ENCODE measurements at regions not wholly inside any gene's neighbourhood (a gene's known extent, or its start where the extent isn't known, plus 50 kb on each side); places are given as distances from the start of the nearest gene placed in this dataset.
A peak's percentile ranks its signal among the peaks of the same experiment; 100 is the strongest.
"Not testable (repeated sequence)": the region's sequence is repeated elsewhere in the genome, so short reads cannot be mapped to it uniquely, and the experiment has no call there.

GRCh38 chr6:165173484-165173883 is 135.9 kb downstream of the C6orf118 start:
- Histone ChIP-seq H3K4me3 (ENCODE audit: extremely low read depth, insufficient read depth, low read length, poor library complexity, severe bottlenecking) (no peak overlapping the region), H3K36me3 (ENCODE audit: control insufficient read depth, insufficient read depth, low read length) (no peaks in the 10 kb centered on the region)
- WGBS, 2 experiments (ENCODE audit: insufficient coverage in 2 of 2): 89% methylated on average over 3 of the region's 4 CpGs; no CpG with 5 or more reads in 1 of the 2 experiments

GRCh38 chr6:165167861-165168260 is 141.5 kb downstream of the C6orf118 start:
- WGBS, 2 experiments (ENCODE audit: insufficient coverage in 2 of 2): 90% methylated on average over 2 of the region's 4 CpGs; no CpG with 5 or more reads in 1 of the 2 experiments
- H3K27ac ChIP-seq (ENCODE audit: low read depth, low read length, severe bottlenecking): no peak overlapping the region
- no peaks in the 10 kb centered on the region for H3K36me3 ChIP-seq (ENCODE audit: control insufficient read depth, insufficient read depth, low read length)
- H3K9me3 ChIP-seq (ENCODE audit: control insufficient read depth, low read length): peaks cover 9% of the 10 kb centered on the region
- no peaks in the 10 kb centered on the region for H3K4me1 ChIP-seq (ENCODE audit: control insufficient read depth, insufficient read depth, low read length, poor library complexity, severe bottlenecking)
- no peak overlapping the region for H3K4me3 ChIP-seq (ENCODE audit: extremely low read depth, insufficient read depth, low read length, poor library complexity, severe bottlenecking)

More at GRCh38 chr6:165173484-165173883, 135.9 kb downstream of the C6orf118 start:
- no peaks in the 10 kb centered on the region for H3K9me3 ChIP-seq (ENCODE audit: control insufficient read depth, low read length)
- H3K27ac ChIP-seq (ENCODE audit: low read depth, low read length, severe bottlenecking): no peak overlapping the region
- H3K4me1 ChIP-seq (ENCODE audit: control insufficient read depth, insufficient read depth, low read length, poor library complexity, severe bottlenecking): no peaks in the 10 kb centered on the region

GRCh38 chr6:165167311-165167710 is 142.1 kb downstream of the C6orf118 start:
- no peaks in the 10 kb centered on the region for H3K4me1 ChIP-seq (ENCODE audit: control insufficient read depth, insufficient read depth, low read length, poor library complexity, severe bottlenecking)
- no peak overlapping the region for H3K4me3 ChIP-seq (ENCODE audit: extremely low read depth, insufficient read depth, low read length, poor library complexity, severe bottlenecking)
- 67% methylated on average over 1 of the region's 2 CpGs; no CpG with 5 or more reads in 1 of the 2 experiments for WGBS, 2 experiments (ENCODE audit: insufficient coverage in 2 of 2)
- H3K27ac ChIP-seq (ENCODE audit: low read depth, low read length, severe bottlenecking): no peak overlapping the region
- peaks cover 9% of the 10 kb centered on the region for H3K9me3 ChIP-seq (ENCODE audit: control insufficient read depth, low read length)
- no peaks in the 10 kb centered on the region for H3K36me3 ChIP-seq (ENCODE audit: control insufficient read depth, insufficient read depth, low read length)

- Histone ChIP-seq H3K4me1 (ENCODE audit: control insufficient read depth, insufficient read depth, low read length, poor library complexity, severe bottlenecking) (no peaks in the 10 kb centered on the region), H3K27ac (ENCODE audit: low read depth, low read length, severe bottlenecking) (no peak overlapping the region), H3K9me3 (ENCODE audit: control insufficient read depth, low read length) (peaks cover 9% of the 10 kb centered on the region), H3K4me3 (ENCODE audit: extremely low read depth, insufficient read depth, low read length, poor library complexity, severe bottlenecking) (no peak overlapping the region), H3K36me3 (ENCODE audit: control insufficient read depth, insufficient read depth, low read length) (no peaks in the 10 kb centered on the region)
- 100% methylated on average over 1 of the region's 1 CpG for WGBS, 2 experiments (ENCODE audit: insufficient coverage in 2 of 2)
Measured at GRCh38 chr6:165163519-165163918, 145.9 kb downstream of the C6orf118 start.

- no peak overlapping the region for H3K27ac ChIP-seq (ENCODE audit: low read depth, low read length, severe bottlenecking)
- peaks cover 9% of the 10 kb centered on the region for H3K9me3 ChIP-seq (ENCODE audit: control insufficient read depth, low read length)
- no peak overlapping the region for H3K4me3 ChIP-seq (ENCODE audit: extremely low read depth, insufficient read depth, low read length, poor library complexity, severe bottlenecking)
- no peaks in the 10 kb centered on the region for H3K36me3 ChIP-seq (ENCODE audit: control insufficient read depth, insufficient read depth, low read length)
- WGBS, 2 experiments (ENCODE audit: insufficient coverage in 2 of 2): 100% methylated on average over 1 of the region's 1 CpG; no CpG with 5 or more reads in 1 of the 2 experiments
- no peaks in the 10 kb centered on the region for H3K4me1 ChIP-seq (ENCODE audit: control insufficient read depth, insufficient read depth, low read length, poor library complexity, severe bottlenecking)
Measured at GRCh38 chr6:165159460-165159859, 149.9 kb downstream of the C6orf118 start.

GRCh38 chr6:165146456-165146855 is 162.9 kb downstream of the C6orf118 start:
- H3K27ac ChIP-seq (ENCODE audit: low read depth, low read length, severe bottlenecking): no peak overlapping the region
- WGBS, 2 experiments (ENCODE audit: insufficient coverage in 2 of 2): 82 to 100% methylated on average over 2 of the region's 3 CpGs
- H3K4me1 ChIP-seq (ENCODE audit: control insufficient read depth, insufficient read depth, low read length, poor library complexity, severe bottlenecking): no peaks in the 10 kb centered on the region
- H3K36me3 ChIP-seq (ENCODE audit: control insufficient read depth, insufficient read depth, low read length): no peaks in the 10 kb centered on the region
- H3K9me3 ChIP-seq (ENCODE audit: control insufficient read depth, low read length): peaks cover 3% of the 10 kb centered on the region
- H3K4me3 ChIP-seq (ENCODE audit: extremely low read depth, insufficient read depth, low read length, poor library complexity, severe bottlenecking): no peak overlapping the region

GRCh38 chr6:165135889-165136288 is 173.5 kb downstream of the C6orf118 start:
- 93 to 100% methylated on average over 1 to 2 of the region's 2 CpGs for WGBS, 2 experiments (ENCODE audit: insufficient coverage in 2 of 2)
- Histone ChIP-seq H3K9me3 (ENCODE audit: control insufficient read depth, low read length) (no peaks in the 10 kb centered on the region), H3K27ac (ENCODE audit: low read depth, low read length, severe bottlenecking) (no peak overlapping the region), H3K36me3 (ENCODE audit: control insufficient read depth, insufficient read depth, low read length) (no peaks in the 10 kb centered on the region), H3K4me3 (ENCODE audit: extremely low read depth, insufficient read depth, low read length, poor library complexity, severe bottlenecking) (no peak overlapping the region), H3K4me1 (ENCODE audit: control insufficient read depth, insufficient read depth, low read length, poor library complexity, severe bottlenecking) (no peaks in the 10 kb centered on the region)

- WGBS, 2 experiments (ENCODE audit: insufficient coverage in 2 of 2): 88 to 96% methylated on average over 2 of the region's 4 CpGs
- no peaks in the 10 kb centered on the region for H3K36me3 ChIP-seq (ENCODE audit: control insufficient read depth, insufficient read depth, low read length)
- no peak overlapping the region for H3K27ac ChIP-seq (ENCODE audit: low read depth, low read length, severe bottlenecking)
Measured at GRCh38 chr6:165129086-165129485, 180.3 kb downstream of the C6orf118 start.

GRCh38 chr6:165127743-165128142 is 181.7 kb downstream of the C6orf118 start:
- WGBS, 2 experiments (ENCODE audit: insufficient coverage in 2 of 2): 73 to 80% methylated on average over 9 to 17 of the region's 17 CpGs
- not testable (repeated sequence) for H3K27ac ChIP-seq (ENCODE audit: low read depth, low read length, severe bottlenecking); H3K9me3 ChIP-seq (ENCODE audit: control insufficient read depth, low read length); H3K4me1 ChIP-seq (ENCODE audit: control insufficient read depth, insufficient read depth, low read length, poor library complexity, severe bottlenecking); H3K36me3 ChIP-seq (ENCODE audit: control insufficient read depth, insufficient read depth, low read length); H3K4me3 ChIP-seq (ENCODE audit: extremely low read depth, insufficient read depth, low read length, poor library complexity, severe bottlenecking)

More at GRCh38 chr6:165129086-165129485, 180.3 kb downstream of the C6orf118 start:
- Histone ChIP-seq H3K9me3 (ENCODE audit: control insufficient read depth, low read length) (no peaks in the 10 kb centered on the region), H3K4me1 (ENCODE audit: control insufficient read depth, insufficient read depth, low read length, poor library complexity, severe bottlenecking) (no peaks in the 10 kb centered on the region), H3K4me3 (ENCODE audit: extremely low read depth, insufficient read depth, low read length, poor library complexity, severe bottlenecking) (no peak overlapping the region)

- WGBS, 2 experiments (ENCODE audit: insufficient coverage in 2 of 2): 100% methylated on average over 1 of the region's 4 CpGs; no CpG with 5 or more reads in 1 of the 2 experiments
Measured at GRCh38 chr6:165124681-165125080, 184.7 kb downstream of the C6orf118 start.

GRCh38 chr6:165119231-165120020 is 190.0 kb downstream of the C6orf118 start:
- no peak overlapping the region for H3K4me3 ChIP-seq (ENCODE audit: extremely low read depth, insufficient read depth, low read length, poor library complexity, severe bottlenecking)
- H3K4me1 ChIP-seq (ENCODE audit: control insufficient read depth, insufficient read depth, low read length, poor library complexity, severe bottlenecking): peaks cover 14% of the 10 kb centered on the region
- peak overlapping the region; percentile 32 for H3K27ac ChIP-seq (ENCODE audit: low read depth, low read length, severe bottlenecking)
- no peaks in the 10 kb centered on the region for H3K36me3 ChIP-seq (ENCODE audit: control insufficient read depth, insufficient read depth, low read length)
- 67 to 86% methylated on average over 1 to 2 of the region's 6 CpGs for WGBS, 2 experiments (ENCODE audit: insufficient coverage in 2 of 2)
- no peaks in the 10 kb centered on the region for H3K9me3 ChIP-seq (ENCODE audit: control insufficient read depth, low read length)

More at GRCh38 chr6:165124681-165125080, 184.7 kb downstream of the C6orf118 start:
- not testable (repeated sequence) for H3K9me3 ChIP-seq (ENCODE audit: control insufficient read depth, low read length); H3K4me1 ChIP-seq (ENCODE audit: control insufficient read depth, insufficient read depth, low read length, poor library complexity, severe bottlenecking); H3K4me3 ChIP-seq (ENCODE audit: extremely low read depth, insufficient read depth, low read length, poor library complexity, severe bottlenecking); H3K27ac ChIP-seq (ENCODE audit: low read depth, low read length, severe bottlenecking); H3K36me3 ChIP-seq (ENCODE audit: control insufficient read depth, insufficient read depth, low read length)

All from mesodermal cell (in vitro differentiated cells).